GM19099 (cell line): ENCODE measurements at regions not wholly inside any gene's neighbourhood (a gene's known extent, or its start where the extent isn't known, plus 50 kb on each side); places are given as distances from the start of the nearest gene placed in this dataset.

Experiments used
- POLR2A ChIP-seq: IDR thresholded peaks from 3 replicates; pipeline ENCODE4 v1.6.1; 2011; ENCODE audit warnings: low read depth; ENCODE audit not compliant: insufficient read length; ENCODE audit errors: extremely low read depth

- no peak for TF ChIP-seq POLR2A
Measured at GRCh38 chr14:84217066-84217465, 1312.9 kb upstream of the FLRT2 start.

- TF ChIP-seq POLR2A: no peak
Measured at GRCh38 chr14:84225268-84225667, 1304.7 kb upstream of the FLRT2 start.

GRCh38 chr14:84228702-84229101, 1301.2 kb upstream of the FLRT2 start:
- TF ChIP-seq POLR2A: no peak

- no peak for TF ChIP-seq POLR2A
Measured at GRCh38 chr14:84234281-84234680, 1295.7 kb upstream of the FLRT2 start.

- no peak for TF ChIP-seq POLR2A
Measured at GRCh38 chr14:84236290-84236689, 1293.7 kb upstream of the FLRT2 start.

- no peak for TF ChIP-seq POLR2A
Measured at GRCh38 chr14:84237881-84238280, 1292.1 kb upstream of the FLRT2 start.

GRCh38 chr14:84247693-84248092, 1282.3 kb upstream of the FLRT2 start:
- TF ChIP-seq POLR2A: no peak

- no peak for TF ChIP-seq POLR2A
Measured at GRCh38 chr14:84250893-84251292, 1279.1 kb upstream of the FLRT2 start.

GRCh38 chr14:84251411-84252115, 1278.4 kb upstream of the FLRT2 start:
- no peak for TF ChIP-seq POLR2A

- no peak for TF ChIP-seq POLR2A
Measured at GRCh38 chr14:84252706-84253105, 1277.2 kb upstream of the FLRT2 start.

GRCh38 chr14:84253326-84253725, 1276.6 kb upstream of the FLRT2 start:
- TF ChIP-seq POLR2A: no peak

- TF ChIP-seq POLR2A: no peak
Measured at GRCh38 chr14:84254290-84254689, 1275.7 kb upstream of the FLRT2 start.

- no peak for TF ChIP-seq POLR2A
Measured at GRCh38 chr14:84262932-84263331, 1267.0 kb upstream of the FLRT2 start.

GRCh38 chr14:84272290-84272721, 1257.6 kb upstream of the FLRT2 start:
- no peak for TF ChIP-seq POLR2A

GRCh38 chr14:84273181-84273580, 1256.8 kb upstream of the FLRT2 start:
- TF ChIP-seq POLR2A: no peak

GRCh38 chr14:84282618-84283017, 1247.3 kb upstream of the FLRT2 start:
- TF ChIP-seq POLR2A: no peak

- TF ChIP-seq POLR2A: no peak
Measured at GRCh38 chr14:84288781-84289180, 1241.2 kb upstream of the FLRT2 start.
